IMR-90 (cell line): ENCODE measurements at regions not wholly inside any gene's neighbourhood (a gene's known extent, or its start where the extent isn't known, plus 50 kb on each side); places are given as distances from the start of the nearest gene placed in this dataset.

Experiments used
- ATAC-seq: fragments of 200-7000 bp; cut with Tn5 transposase; 2 replicates; pipeline ENCODE4 v1.9.1; 2020; ENCODE audit warnings: low read depth, mild to moderate bottlenecking, moderate library complexity
- BruUV-seq: library from RNA; stranded (reverse); fragments of 400-500 nt; replicated peaks from 2 replicates; lab custom pipeline; 2021; lab: Mats Ljungman, UMichigan
- CTCF ChIA-PET: fragments of 300-600 bp; formaldehyde crosslinking; extraction: SDS; loops from one replicate; lab custom pipeline; 2021; ENCODE audit warnings: antibody characterized with exemption; lab: Yijun Ruan, JAX
- POLR2A ChIA-PET: fragments of 300-600 bp; sonication (Branson Sonifier 250); formaldehyde crosslinking; loops from one replicate; lab custom pipeline; 2022; ENCODE audit warnings: antibody characterized with exemption; ENCODE audit not compliant: unreplicated experiment; lab: Charles Lee
- DNase-seq: peaks from one replicate; pipeline ENCODE4 v3.0.0; 2013
- H2AFZ ChIP-seq: replicated peaks from 2 replicates; pipeline ENCODE3; 2013; ENCODE audit warnings: low read length, mild to moderate bottlenecking; ENCODE audit not compliant: poor library complexity
- H2AK5ac ChIP-seq: 2 replicates; pipeline ENCODE4 v1.6.1; 2013; ENCODE audit warnings: low read depth, low read length, inconsistent platforms
- H2AK9ac ChIP-seq: replicated peaks from 2 replicates; pipeline ENCODE3; 2013; ENCODE audit warnings: mild to moderate bottlenecking, low read depth, low read length, moderate library complexity; ENCODE audit not compliant: poor library complexity
- H2BK120ac ChIP-seq: 2 replicates; pipeline ENCODE4 v1.6.1; 2013; ENCODE audit warnings: low read depth, low read length, inconsistent platforms
- H2BK15ac ChIP-seq: 3 replicates; pipeline ENCODE4 v1.6.1; 2013; ENCODE audit warnings: low read depth, low read length, inconsistent platforms
- H2BK20ac ChIP-seq: 2 replicates; pipeline ENCODE4 v1.6.1; 2013; ENCODE audit warnings: low read depth, mild to moderate bottlenecking, inconsistent platforms, low read length, moderate library complexity
- H2BK5ac ChIP-seq: 2 replicates; pipeline ENCODE4 v1.6.1; 2013; ENCODE audit warnings: mild to moderate bottlenecking, low read depth, low read length, inconsistent platforms; ENCODE audit not compliant: poor library complexity, severe bottlenecking
- H3K14ac ChIP-seq: replicated peaks from 2 replicates; pipeline ENCODE4 v1.6.1; 2013; ENCODE audit warnings: low read depth, low read length, inconsistent platforms
- H3K18ac ChIP-seq: 2 replicates; pipeline ENCODE4 v1.6.1; 2013; ENCODE audit warnings: low read depth, low read length, control low read depth
- H3K23ac ChIP-seq: 2 replicates; pipeline ENCODE4 v1.6.1; 2013; ENCODE audit warnings: low read depth, low read length, inconsistent platforms
- H3K27ac ChIP-seq: 2 replicates; pipeline ENCODE4 v1.5.1; 2013; ENCODE audit warnings: mild to moderate bottlenecking, control low read depth, low read length; ENCODE audit not compliant: insufficient read depth
- H3K27me3 ChIP-seq: 2 replicates; pipeline ENCODE4 v1.6.1; 2013; ENCODE audit warnings: low read length; ENCODE audit not compliant: control insufficient read depth, insufficient read depth
- H3K36me3 ChIP-seq: 2 replicates; pipeline ENCODE4 v1.6.1; 2013; ENCODE audit warnings: low read length, mixed read lengths; ENCODE audit not compliant: control insufficient read depth, insufficient read depth
- H3K4ac ChIP-seq: 2 replicates; pipeline ENCODE4 v1.6.1; 2013; ENCODE audit warnings: low read depth, low read length, inconsistent platforms
- H3K4me1 ChIP-seq: 2 replicates; pipeline ENCODE4 v1.6.1; 2013; ENCODE audit warnings: low read length, mixed read lengths; ENCODE audit not compliant: control insufficient read depth, insufficient read depth
- H3K4me2 ChIP-seq: 2 replicates; pipeline ENCODE4 v1.6.1; 2013; ENCODE audit warnings: low read depth, mild to moderate bottlenecking, control low read depth, low read length, moderate library complexity
- H3K4me3 ChIP-seq: 2 replicates; pipeline ENCODE4 v1.5.1; 2013; ENCODE audit warnings: low read depth, mild to moderate bottlenecking, control low read depth, low read length, moderate library complexity; ENCODE audit not compliant: insufficient read depth
- H3K56ac ChIP-seq: 2 replicates; pipeline ENCODE4 v1.6.1; 2013; ENCODE audit warnings: low read length, inconsistent platforms; ENCODE audit not compliant: insufficient read depth; ENCODE audit errors: extremely low read depth
- H3K79me1 ChIP-seq, 2 experiments: 2 replicates each; pipeline ENCODE4 v1.6.1; 2013; ENCODE audit warnings: low read length in 2 of 2, inconsistent platforms in 1 of 2, low read depth in 1 of 2
- H3K9ac ChIP-seq: 2 replicates; pipeline ENCODE4 v1.6.1; 2013; ENCODE audit warnings: low read depth, low read length, control low read depth
- H3K9me1 ChIP-seq: 2 replicates; pipeline ENCODE4 v1.6.1; 2013; ENCODE audit warnings: low read length, inconsistent platforms; ENCODE audit not compliant: insufficient read depth
- H3K9me3 ChIP-seq: 2 replicates; pipeline ENCODE4 v1.6.1; 2013; ENCODE audit warnings: low read length; ENCODE audit not compliant: control insufficient read depth, insufficient read depth
- H4K20me1 ChIP-seq: 2 replicates; pipeline ENCODE4 v1.6.1; 2013; ENCODE audit warnings: low read length, inconsistent platforms; ENCODE audit not compliant: insufficient read depth
- H4K5ac ChIP-seq: 2 replicates; pipeline ENCODE4 v1.6.1; 2013; ENCODE audit warnings: mild to moderate bottlenecking, low read depth, low read length, control low read depth
- H4K8ac ChIP-seq, 2 experiments: 2 replicates each; pipeline ENCODE4 v1.6.1; 2013; ENCODE audit warnings: low read depth in 2 of 2, low read length in 2 of 2, control low read depth in 1 of 2, inconsistent platforms in 1 of 2
- H4K91ac ChIP-seq: 2 replicates; pipeline ENCODE4 v1.6.1; 2013; ENCODE audit warnings: low read depth, low read length, inconsistent platforms; ENCODE audit not compliant: insufficient read depth
- MAFK ChIP-seq: IDR thresholded peaks from 2 replicates; pipeline ENCODE4 v1.6.1; 2012; ENCODE audit warnings: low read depth, low read length, improper control_type of control experiment
- POLR2A ChIP-seq: IDR thresholded peaks from 2 replicates; pipeline ENCODE4 v1.6.1; 2012; ENCODE audit warnings: mild to moderate bottlenecking, low read depth, low read length
- RFX5 ChIP-seq: IDR thresholded peaks from 2 replicates; pipeline ENCODE4 v1.8.0; 2012; ENCODE audit warnings: low read depth, mild to moderate bottlenecking, low read length, moderate library complexity
- WGBS, 2 experiments: methylation state at CpG; one replicate each; pipeline versions ENCODE4 v1.1.5 to v1.1.7; 2013; ENCODE audit warnings: missing lambda C conversion rate in 2 of 2; ENCODE audit not compliant: insufficient read length in 1 of 2; ENCODE audit errors: extremely low coverage in 2 of 2; 5-methylcytosine and 5-hydroxymethylcytosine counted together
- dilution Hi-C: fragments of 300-500 bp; cut with HindIII; formaldehyde crosslinking; loops from one replicate; pipeline ENCODE4 v1.14.3; 2018; ENCODE audit warnings: low sequenced_read_pairs; ENCODE audit not compliant: unreplicated experiment
- in situ Hi-C: fragments of 300-500 bp; cut with MboI; formaldehyde crosslinking; loops from 3 replicates; pipeline ENCODE4 v1.14.3; 2019; ENCODE audit warnings: low sequenced_read_pairs, inconsistent platforms, mixed read lengths
- intact Hi-C: fragments of 100-400 bp; cut with micrococcal nuclease; formaldehyde crosslinking; loops from 2 replicates; pipeline ENCODE4 v1.10.0; 2022

DNA sequence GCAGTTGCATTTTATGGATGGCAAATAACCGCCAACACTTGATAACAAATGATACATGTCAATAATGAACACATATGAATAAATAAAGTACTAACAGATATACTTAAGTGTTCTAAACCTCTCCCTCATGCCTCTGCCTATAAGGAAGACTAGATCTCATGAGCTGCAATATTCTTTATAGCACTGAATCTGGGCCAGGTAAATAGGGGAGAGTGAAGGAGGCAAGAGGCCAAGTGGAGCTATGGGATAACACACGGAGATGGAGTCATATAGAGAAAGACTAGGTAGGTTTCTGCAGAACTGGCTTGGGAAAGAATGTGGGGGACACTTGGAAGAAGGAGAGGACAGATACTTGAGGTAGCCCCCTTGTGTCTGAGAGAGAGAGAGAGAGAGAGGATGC lies 354.2 kb upstream of the CFAP20DC start:
- no peak overlapping the region for H2BK5ac ChIP-seq
- H4K91ac ChIP-seq, result no peak overlapping the region
- H3K18ac ChIP-seq, result no peak overlapping the region
- H3K9me3 ChIP-seq, result no peaks in the 10 kb centered on the region
- no peak overlapping the region for H3K27ac ChIP-seq
- 67% methylated on average over 1 of the region's 2 CpGs; no CpG with 5 or more reads in 1 of the 2 experiments for WGBS, 2 experiments
- H4K8ac ChIP-seq, result no peak overlapping the region
- H3K79me1 ChIP-seq, result no peaks in the 10 kb centered on the region
- TF ChIP-seq POLR2A, result no peak
- TF ChIP-seq MAFK, result no peak
- no peak for TF ChIP-seq RFX5
- H3K56ac ChIP-seq, result no peak overlapping the region
- no peak overlapping the region for H3K4me3 ChIP-seq
- peaks cover 10% of the 10 kb centered on the region for H3K27me3 ChIP-seq
- no peak overlapping the region for H2AK5ac ChIP-seq
- H3K4me1 ChIP-seq, result peaks cover 7% of the 10 kb centered on the region
- H3K14ac ChIP-seq, result no peak overlapping the region
- ChIA-PET CTCF (no interaction called here), POLR2A (no interaction called here)
- H4K20me1 ChIP-seq, result no peaks in the 10 kb centered on the region
- no peak overlapping the region for H3K4ac ChIP-seq
- in situ Hi-C loops (no loop called here), dilution Hi-C loops (no loop called here), intact Hi-C loops (no loop called here)
- peaks cover 5% of the 10 kb centered on the region; the same call in 1 of the 2 replicates for H3K9me1 ChIP-seq
- no peak overlapping the region for H3K4me2 ChIP-seq
- no peak overlapping the region for H2AK9ac ChIP-seq
- no peak overlapping the region for H2BK120ac ChIP-seq
- DNase-seq (no peak), ATAC-seq (no peak)
- BruUV-seq, result no TSS peak
- H2BK20ac ChIP-seq, result no peak overlapping the region
- no peak overlapping the region for H4K5ac ChIP-seq
- no peak overlapping the region for H2BK15ac ChIP-seq
- no peak overlapping the region for H3K23ac ChIP-seq
- no peaks in the 10 kb centered on the region for H3K36me3 ChIP-seq
- no peak overlapping the region for H3K9ac ChIP-seq
- H2AFZ ChIP-seq, result no peak overlapping the region
